ENCODE measurements at regions not wholly inside any gene's neighbourhood (a gene's known extent, or its start where the extent isn't known, plus 50 kb on each side); places are given as distances from the start of the nearest gene placed in this dataset.
A peak's percentile ranks its signal among the peaks of the same experiment; 100 is the strongest.
"Not testable (repeated sequence)": the region's sequence is repeated elsewhere in the genome, so short reads cannot be mapped to it uniquely, and the experiment has no call there.

GRCh38 chr12:25352942-25353341, 102.2 kb upstream of the KRAS start:
- H3K4me1 ChIP-seq (ENCODE audit: control insufficient read depth, insufficient read depth, low read length); POLR2A ChIA-PET; H3K9ac ChIP-seq (ENCODE audit: control insufficient read depth, insufficient read depth, low read length); H3K4me2 ChIP-seq (ENCODE audit: control insufficient read depth, insufficient read depth); FAIRE-seq; BruUV-seq (replicated peaks); DNase-seq (ENCODE audit: low read depth, low spot score); ATAC-seq; H2AFZ ChIP-seq (ENCODE audit: control insufficient read depth, low read depth, low read length); H3K36me3 ChIP-seq (ENCODE audit: control insufficient read depth in 2 of 2, insufficient read depth in 2 of 2, low read length in 1 of 2); H3K9me3 ChIP-seq (replicated peaks; ENCODE audit: control insufficient read depth, insufficient read depth, low read length); intact Hi-C loops (cut with micrococcal nuclease; ENCODE audit: unreplicated experiment); in situ Hi-C loops (cut with MboI); H4K20me1 ChIP-seq (ENCODE audit: control insufficient read depth, insufficient read depth); H3K4me3 ChIP-seq; H3K79me2 ChIP-seq (ENCODE audit: control insufficient read depth, insufficient read depth, low read length); H3K27ac ChIP-seq (ENCODE audit: control insufficient read depth, insufficient read depth); RAD21 ChIA-PET (ENCODE audit: unreplicated experiment); H3K27me3 ChIP-seq (replicated peaks in 1 of 2; ENCODE audit: control insufficient read depth in 2 of 2, insufficient read depth in 2 of 2, low read length in 1 of 2): not testable (repeated sequence)
- 27% methylated on average over 2 of the region's 2 CpGs for WGBS (ENCODE audit: insufficient coverage, insufficient replicate concordance, low lambda C conversion rate, missing lambda C conversion rate)
- ChIA-PET CTCF (interaction anchor here (0.7 to 1.2 kb wide), 2 partner anchors 11 to 34 kb away, joined by 3 to 4 read pairs; no protein-coding TSS in a partner anchor), SMC1A (ENCODE audit: uncharacterized antibody, unreplicated experiment) (interaction anchor here (1.4 to 2.6 kb wide), 2 partner anchors 13 to 18 kb away, joined by 5 to 10 read pairs; no protein-coding TSS in a partner anchor)

- peak; percentile 65 for FAIRE-seq
- no peak overlapping the region for H3K9ac ChIP-seq (ENCODE audit: control insufficient read depth, insufficient read depth, low read length)
- in situ Hi-C loops (cut with MboI): no loop called here
- TF ChIP-seq MEF2B (IDR thresholded peaks at IDR 0.05; ENCODE audit: partially characterized antibody, poor library complexity, severe bottlenecking) (peak; percentile 62), NKRF (conservative IDR thresholded peaks at IDR 0.05) (no peak), ZNF384 (IDR thresholded peaks at IDR 0.05; ENCODE audit: borderline replicate concordance, low read depth, low read length) (peak; percentile 61), E4F1 (IDR thresholded peaks at IDR 0.05; ENCODE audit: borderline replicate concordance, partially characterized antibody) (no peak), MTA2 (IDR thresholded peaks at IDR 0.05; ENCODE audit: low read depth) (peak; percentile 66), NFXL1 (IDR thresholded peaks at IDR 0.05; ENCODE audit: borderline replicate concordance) (no peak), IRF3 (IDR thresholded peaks at IDR 0.05) (no peak), MAX (IDR thresholded peaks at IDR 0.05; ENCODE audit: low read depth, low read length) (no peak)
These were observed 101.6 kb upstream of the KRAS start for GRCh38 chr12:25352083-25352918.

More at GRCh38 chr12:25352083-25352918, 101.6 kb upstream of the KRAS start:
- DNase-seq (ENCODE audit: low read depth, low spot score) (peak; percentile 24), ATAC-seq (peak; percentile 67)
- H3K27me3 ChIP-seq (replicated peaks in 1 of 2; ENCODE audit: control insufficient read depth in 2 of 2, insufficient read depth in 2 of 2, low read length in 1 of 2): no peaks in the 10 kb centered on the region
- BruUV-seq (replicated peaks): no TSS peak
- intact Hi-C loops (cut with micrococcal nuclease; ENCODE audit: unreplicated experiment): no loop called here
- ChIA-PET SMC1A (ENCODE audit: uncharacterized antibody, unreplicated experiment) (interaction anchor here (1.4 to 2.6 kb wide), 2 partner anchors 13 to 17 kb away, joined by 5 to 10 read pairs; no protein-coding TSS in a partner anchor), RAD21 (ENCODE audit: unreplicated experiment) (interaction anchor here (1.2 kb wide), 1 partner anchor 34 kb away, joined by 3 read pairs; no protein-coding TSS in a partner anchor), CTCF (interaction anchor here (1.2 kb wide), 1 partner anchor 35 kb away, joined by 4 read pairs; no protein-coding TSS in a partner anchor), POLR2A (interaction anchor here (0.6 kb wide), 1 partner anchor 39 kb away, joined by 3 read pairs; no protein-coding TSS in a partner anchor)
- H3K9me3 ChIP-seq (replicated peaks; ENCODE audit: control insufficient read depth, insufficient read depth, low read length): peaks cover 1% of the 10 kb centered on the region; the same call in 1 of the 3 replicates
- H3K36me3 ChIP-seq (ENCODE audit: control insufficient read depth in 2 of 2, insufficient read depth in 2 of 2, low read length in 1 of 2): no peaks in the 10 kb centered on the region
- no peaks in the 10 kb centered on the region for H4K20me1 ChIP-seq (ENCODE audit: control insufficient read depth, insufficient read depth)
- H3K27ac ChIP-seq (ENCODE audit: control insufficient read depth, insufficient read depth): no peak overlapping the region
- no peak overlapping the region for H2AFZ ChIP-seq (ENCODE audit: control insufficient read depth, low read depth, low read length)
- no peaks in the 10 kb centered on the region for H3K4me1 ChIP-seq (ENCODE audit: control insufficient read depth, insufficient read depth, low read length)
- no peaks in the 10 kb centered on the region for H3K79me2 ChIP-seq (ENCODE audit: control insufficient read depth, insufficient read depth, low read length)
- no peak overlapping the region for H3K4me3 ChIP-seq
- H3K4me2 ChIP-seq (ENCODE audit: control insufficient read depth, insufficient read depth): no peak overlapping the region
- 51% methylated on average over 4 of the region's 4 CpGs for WGBS (ENCODE audit: insufficient coverage, insufficient replicate concordance, low lambda C conversion rate, missing lambda C conversion rate)
